Astrocyte of the cerebellum (primary cell): ENCODE measurements at regions not wholly inside any gene's neighbourhood (a gene's known extent, or its start where the extent isn't known, plus 50 kb on each side); places are given as distances from the start of the nearest gene placed in this dataset.
"Not testable (repeated sequence)": the region's sequence is repeated elsewhere in the genome, so short reads cannot be mapped to it uniquely, and the experiment has no call there.

Source experiments
- DNase-seq: peaks from one replicate; pipeline ENCODE4 v3.0.0-alpha.2; 2011; ENCODE audit warnings: low read depth
- H3K4me3 ChIP-seq: 2 replicates; pipeline ENCODE4 v1.5.1; 2011; ENCODE audit warnings: mild to moderate bottlenecking, low read depth, low read length, moderate library complexity
- CTCF ChIP-seq: IDR thresholded peaks from 2 replicates; pipeline ENCODE4 v1.5.1; 2012; ENCODE audit warnings: low read length, low read depth, moderate library complexity, mild to moderate bottlenecking; ENCODE audit errors: missing control alignments
- in situ Hi-C: cut with HindIII; loops from 2 replicates; pipeline ENCODE4 v1.10.0; 2017; ENCODE audit warnings: low sequenced_read_pairs

GRCh38 chr20:48039514-48039913 lies 254.2 kb upstream of the SULF2 start:
- no peak for DNase-seq
- no peak for TF ChIP-seq CTCF
- no peak overlapping the region for H3K4me3 ChIP-seq
- in situ Hi-C loops = no loop called here

GRCh38 chr20:48038713-48039112 lies 253.4 kb upstream of the SULF2 start:
- TF ChIP-seq CTCF = no peak
- in situ Hi-C loops = no loop called here
- no peak overlapping the region for H3K4me3 ChIP-seq
- no peak for DNase-seq

GRCh38 chr20:48037798-48038197 lies 252.5 kb upstream of the SULF2 start:
- in situ Hi-C loops, H3K4me3 ChIP-seq, DNase-seq: not testable (repeated sequence)

- in situ Hi-C loops = no loop called here
- no peak for TF ChIP-seq CTCF
- DNase-seq = no peak
- H3K4me3 ChIP-seq = no peak overlapping the region
Observed at GRCh38 chr20:48035961-48036731, 250.9 kb upstream of the SULF2 start.

GRCh38 chr20:48034751-48035150 lies 249.5 kb upstream of the SULF2 start:
- in situ Hi-C loops = no loop called here
- TF ChIP-seq CTCF = no peak
- H3K4me3 ChIP-seq = no peak overlapping the region
- DNase-seq = no peak

- DNase-seq, H3K4me3 ChIP-seq, in situ Hi-C loops: not testable (repeated sequence)
Observed at GRCh38 chr20:48033005-48033404, 247.7 kb upstream of the SULF2 start.

GRCh38 chr20:48031122-48031521 lies 245.8 kb upstream of the SULF2 start:
- in situ Hi-C loops = no loop called here
- H3K4me3 ChIP-seq = no peak overlapping the region
- TF ChIP-seq CTCF = no peak
- DNase-seq = no peak
